SK-N-MC (cell line): ENCODE measurements at regions not wholly inside any gene's neighbourhood (a gene's known extent, or its start where the extent isn't known, plus 50 kb on each side); places are given as distances from the start of the nearest gene placed in this dataset.

Experiments used
- DNase-seq: peaks from one replicate; pipeline ENCODE4 v3.0.0-alpha.2; 2011; ENCODE audit warnings: low read depth, low spot score
- H3K27ac ChIP-seq: fragments of 200-600 bp; sonication (generic); 2 replicates; pipeline ENCODE4 v1.5.1; 2016; ENCODE audit warnings: mixed run types
- H3K36me3 ChIP-seq: fragments of 200-600 bp; sonication (generic); 2 replicates; pipeline ENCODE4 v1.6.1; 2017; ENCODE audit warnings: antibody characterized with exemption, low read length, mixed read lengths; ENCODE audit not compliant: insufficient read depth
- H3K4me3 ChIP-seq: fragments of 200-600 bp; sonication (generic); 2 replicates; pipeline ENCODE4 v1.5.1; 2016
- H3K9ac ChIP-seq: fragments of 200-600 bp; sonication (generic); 2 replicates; pipeline ENCODE4 v1.8.0; 2017; ENCODE audit warnings: mixed run types, mixed read lengths; ENCODE audit not compliant: insufficient read length
- H3K9me3 ChIP-seq: fragments of 200-600 bp; sonication (generic); 2 replicates; pipeline ENCODE4 v1.6.1; 2017; ENCODE audit warnings: low read depth, mild to moderate bottlenecking, antibody characterized with exemption, low read length, moderate library complexity, mixed read lengths
- EZH2 ChIP-seq: fragments of 200-600 bp; sonication (generic); IDR thresholded peaks from one replicate; pipeline ENCODE4 v1.6.1; 2017; ENCODE audit warnings: antibody characterized with exemption
- FOXP2 ChIP-seq: optimal IDR thresholded peaks from 2 replicates; pipeline ENCODE3; 2011; ENCODE audit warnings: mild to moderate bottlenecking, moderate library complexity; ENCODE audit not compliant: insufficient read depth; ENCODE audit errors: extremely low read length, control extremely low read depth
- POLR2AphosphoS5 ChIP-seq: IDR thresholded peaks from 2 replicates; pipeline ENCODE4 v1.6.1; 2012; ENCODE audit warnings: mild to moderate bottlenecking, low read depth, low read length, borderline replicate concordance

DNA sequence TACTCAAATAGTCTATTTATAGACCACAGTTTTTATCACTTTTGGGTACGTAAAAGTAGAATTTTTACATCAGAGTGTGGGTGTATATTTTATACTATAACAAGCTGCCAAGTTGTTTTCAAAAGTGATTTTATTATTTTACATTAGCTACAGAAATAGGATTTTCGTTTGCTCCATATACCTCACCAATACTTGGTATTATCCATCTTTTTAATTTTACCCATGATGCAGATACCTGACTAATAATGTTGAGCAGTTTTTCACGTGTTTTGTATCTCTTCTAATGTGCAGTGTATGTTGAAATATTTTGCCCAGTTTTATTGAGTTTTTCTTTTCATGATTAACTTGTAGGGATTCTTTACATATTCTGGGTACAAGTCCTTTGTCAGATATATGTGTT, 379.8 kb downstream of the MATN1 start:
- Histone ChIP-seq H3K9me3 (0 out of 2 replicates have a peak, but pooled peaks cover 2% of the 10 kb centered on the region), H3K9ac (no peak overlapping the region), H3K36me3 (no peaks in the 10 kb centered on the region), H3K4me3 (no peak overlapping the region), H3K27ac (no peak overlapping the region)
- DNase-seq: no peak
- no peak for TF ChIP-seq POLR2AphosphoS5
- TF ChIP-seq FOXP2: no peak
- TF ChIP-seq EZH2: no peak

DNA sequence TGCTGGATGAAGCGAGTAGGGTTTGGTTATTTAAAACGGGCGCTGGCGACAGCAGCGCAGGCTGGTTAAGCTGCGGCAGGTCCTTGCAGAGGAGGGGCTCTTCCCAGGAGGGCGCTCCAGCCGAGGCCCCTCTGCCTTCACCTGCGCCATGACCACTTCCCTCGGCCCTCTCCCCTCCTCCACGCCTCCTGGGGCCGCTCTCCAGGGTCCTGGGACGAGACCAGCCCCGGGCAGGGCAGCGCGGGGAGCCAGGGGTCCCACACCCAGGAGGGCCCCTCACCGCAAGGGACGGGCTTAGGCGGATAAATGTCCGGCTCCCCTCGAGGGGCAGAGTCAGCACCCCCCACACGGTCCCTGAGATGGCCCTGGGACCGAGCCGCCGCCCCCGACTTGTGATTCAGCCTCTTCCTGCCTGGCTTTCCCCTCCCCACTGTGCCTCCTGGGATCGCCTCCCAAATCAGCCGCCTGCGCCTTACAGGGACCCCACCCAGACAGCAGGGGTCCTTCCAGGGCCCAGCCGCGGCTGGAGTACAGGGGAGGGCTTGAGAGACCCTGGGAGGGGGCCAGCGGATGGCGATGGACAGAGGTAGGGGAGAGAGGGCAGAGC, 380.7 kb downstream of the MATN1 start:
- no peak overlapping the region for H3K4me3 ChIP-seq
- DNase-seq: no peak
- TF ChIP-seq FOXP2 (no peak), POLR2AphosphoS5 (no peak), EZH2 (no peak)

DNA sequence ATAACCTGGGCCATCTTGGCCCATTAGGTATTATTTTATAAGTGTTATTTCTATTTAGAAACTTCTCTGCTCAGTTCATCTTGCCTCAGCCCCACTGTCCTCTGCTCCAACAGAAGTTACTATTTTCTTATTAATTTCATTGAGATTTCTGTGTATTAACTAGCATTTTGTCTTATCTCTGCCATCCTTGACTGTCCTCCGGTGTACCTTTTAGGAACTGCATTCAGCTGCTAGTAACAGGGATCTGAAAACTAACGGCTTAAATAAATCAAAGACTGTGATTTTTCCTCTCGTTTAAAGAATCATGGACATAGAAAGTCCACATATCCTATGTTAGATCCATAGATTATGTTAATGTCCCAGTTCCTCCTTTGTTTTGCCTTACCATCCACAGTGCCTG, 382.5 kb downstream of the MATN1 start:
- DNase-seq: no peak
- Histone ChIP-seq H3K9me3 (no peaks in the 10 kb centered on the region), H3K4me3 (no peak overlapping the region), H3K27ac (no peak overlapping the region), H3K36me3 (no peaks in the 10 kb centered on the region), H3K9ac (no peak overlapping the region)
- TF ChIP-seq EZH2 (no peak), FOXP2 (no peak), POLR2AphosphoS5 (no peak)

More for the DNA sequence above, 380.7 kb downstream of the MATN1 start:
- Histone ChIP-seq H3K9ac (no peak overlapping the region), H3K9me3 (no peaks in the 10 kb centered on the region), H3K36me3 (no peaks in the 10 kb centered on the region), H3K27ac (no peak overlapping the region)

DNA sequence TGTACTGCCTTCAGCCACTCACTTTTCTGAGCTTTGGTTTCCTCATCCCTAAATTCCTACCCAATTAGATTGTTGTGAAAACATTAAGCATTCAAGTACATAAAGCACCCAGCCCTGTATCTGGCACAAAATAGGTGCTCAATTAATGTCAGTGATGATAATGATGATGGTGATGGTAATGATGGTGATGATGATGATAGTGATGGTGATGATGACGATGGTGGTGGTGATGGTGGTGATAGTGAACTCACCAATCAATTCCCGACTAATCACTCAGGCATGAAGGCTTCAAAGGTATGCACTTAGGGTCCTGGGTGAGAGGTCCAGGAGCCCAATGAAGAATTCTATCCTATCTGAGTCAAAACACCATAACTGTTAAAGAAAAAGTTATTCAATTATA, 383.5 kb downstream of the MATN1 start:
- TF ChIP-seq EZH2: no peak
- no peak for TF ChIP-seq FOXP2
- no peak for TF ChIP-seq POLR2AphosphoS5
- H3K4me3 ChIP-seq: no peak overlapping the region
- no peaks in the 10 kb centered on the region for H3K9me3 ChIP-seq
- no peak overlapping the region for H3K27ac ChIP-seq
- DNase-seq: no peak
- no peaks in the 10 kb centered on the region for H3K36me3 ChIP-seq
- no peak overlapping the region for H3K9ac ChIP-seq

DNA sequence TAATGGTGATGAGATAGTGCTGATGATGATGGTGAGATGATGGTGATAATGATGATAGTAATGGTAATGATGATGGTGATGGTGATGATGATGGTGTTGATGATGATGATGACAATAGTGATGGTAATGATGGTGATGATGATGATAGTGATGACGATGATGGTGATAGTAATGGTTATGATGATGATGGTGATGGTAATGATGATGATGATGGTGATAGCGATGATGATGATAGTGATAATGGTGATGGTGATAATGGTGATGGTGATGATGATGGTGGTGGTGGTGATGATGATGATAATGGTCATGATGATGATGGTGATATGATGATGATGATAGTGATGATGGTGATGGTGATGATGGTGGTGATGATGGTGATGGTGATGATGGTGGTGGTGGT, 384.6 kb downstream of the MATN1 start:
- Histone ChIP-seq H3K4me3 (no peak overlapping the region), H3K9ac (no peak overlapping the region), H3K9me3 (no peaks in the 10 kb centered on the region), H3K27ac (no peak overlapping the region), H3K36me3 (no peaks in the 10 kb centered on the region)
- TF ChIP-seq FOXP2: no peak
- no peak for TF ChIP-seq POLR2AphosphoS5
- no peak for TF ChIP-seq EZH2
- DNase-seq: no peak

DNA sequence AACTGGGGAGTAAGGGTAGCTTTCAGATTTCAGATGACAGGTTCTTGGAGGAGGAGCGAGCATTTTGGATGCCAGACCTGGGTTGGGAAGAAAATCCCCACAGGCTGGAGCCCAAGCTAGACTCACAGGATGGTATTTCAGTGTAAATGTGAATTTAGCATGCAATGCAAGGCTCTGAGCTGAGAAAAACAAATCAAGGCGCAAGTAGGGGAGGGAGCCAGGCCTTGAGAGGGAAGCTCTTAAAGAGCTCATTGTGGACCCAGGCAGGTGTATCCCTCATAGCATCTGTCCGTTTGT, 386.1 kb downstream of the MATN1 start:
- no peaks in the 10 kb centered on the region for H3K36me3 ChIP-seq
- H3K9ac ChIP-seq: no peak overlapping the region
- TF ChIP-seq FOXP2: no peak
- TF ChIP-seq POLR2AphosphoS5: no peak
- TF ChIP-seq EZH2: no peak
- DNase-seq: no peak
- no peak overlapping the region for H3K4me3 ChIP-seq
- no peaks in the 10 kb centered on the region for H3K9me3 ChIP-seq
- H3K27ac ChIP-seq: no peak overlapping the region

DNA sequence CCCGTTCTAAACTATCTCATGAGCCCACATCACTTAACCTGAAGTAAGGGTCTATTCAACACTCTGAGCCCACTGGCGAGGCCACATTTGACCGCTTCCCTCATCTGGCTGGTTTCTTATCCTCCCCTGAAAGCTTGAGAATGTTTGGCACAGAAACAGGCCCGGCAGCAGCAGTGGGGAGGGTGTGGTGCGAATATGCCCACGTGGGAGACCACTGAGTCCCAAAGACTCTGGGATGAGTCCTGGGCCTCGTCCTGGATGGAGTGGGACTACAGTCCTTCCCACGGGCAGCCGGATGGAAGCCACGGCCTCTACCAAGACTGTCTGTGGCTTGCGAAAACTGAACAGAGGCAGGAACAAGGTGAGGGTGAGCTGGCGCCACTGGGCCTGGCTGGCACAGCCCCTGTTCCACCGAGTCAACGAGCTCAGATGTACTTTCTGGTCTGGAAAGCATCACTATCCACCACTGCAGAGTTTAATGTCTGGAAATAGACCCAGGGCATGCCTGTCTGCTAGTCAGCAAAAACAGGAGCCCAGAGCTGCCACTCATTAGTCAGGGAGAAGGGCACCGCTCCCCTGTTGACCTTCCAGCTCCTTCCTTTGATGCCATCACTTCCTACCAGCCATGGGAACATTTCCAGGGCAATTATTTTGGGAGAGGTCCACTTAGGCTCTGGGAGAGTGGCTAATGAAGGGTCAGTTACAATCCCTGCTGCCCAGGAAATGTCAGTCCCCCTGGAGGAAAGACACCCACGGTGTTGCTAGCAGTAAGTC, 386.6 kb downstream of the MATN1 start:
- H3K9me3 ChIP-seq: no peaks in the 10 kb centered on the region
- no peaks in the 10 kb centered on the region for H3K36me3 ChIP-seq
- no peak for DNase-seq
- no peak overlapping the region for H3K4me3 ChIP-seq
- TF ChIP-seq FOXP2 (no peak), POLR2AphosphoS5 (no peak), EZH2 (no peak)
- no peak overlapping the region for H3K9ac ChIP-seq
- H3K27ac ChIP-seq: no peak overlapping the region

DNA sequence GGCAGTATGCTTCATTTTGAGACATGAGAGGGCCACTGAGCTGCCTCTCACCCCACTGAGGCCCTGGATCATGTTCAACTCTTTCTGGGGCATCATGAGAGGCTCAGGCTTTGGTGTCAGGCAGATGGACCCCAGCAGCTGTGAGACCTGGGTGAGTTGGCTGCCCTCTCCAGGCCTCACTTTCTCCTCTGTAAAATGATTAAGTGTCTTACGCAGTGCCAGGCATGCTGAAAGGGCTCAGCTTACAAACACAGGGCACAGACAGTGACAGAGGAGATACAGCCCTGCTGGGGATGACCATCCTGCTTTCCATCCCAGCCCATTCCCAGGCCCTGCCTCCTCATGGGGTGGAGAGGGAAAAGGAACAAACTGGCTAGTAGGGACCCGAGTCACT, 387.4 kb downstream of the MATN1 start:
- Histone ChIP-seq H3K36me3 (no peaks in the 10 kb centered on the region), H3K27ac (no peak overlapping the region), H3K9ac (no peak overlapping the region), H3K4me3 (no peak overlapping the region), H3K9me3 (no peaks in the 10 kb centered on the region)
- no peak for TF ChIP-seq EZH2
- TF ChIP-seq FOXP2: no peak
- TF ChIP-seq POLR2AphosphoS5: no peak
- DNase-seq: no peak

DNA sequence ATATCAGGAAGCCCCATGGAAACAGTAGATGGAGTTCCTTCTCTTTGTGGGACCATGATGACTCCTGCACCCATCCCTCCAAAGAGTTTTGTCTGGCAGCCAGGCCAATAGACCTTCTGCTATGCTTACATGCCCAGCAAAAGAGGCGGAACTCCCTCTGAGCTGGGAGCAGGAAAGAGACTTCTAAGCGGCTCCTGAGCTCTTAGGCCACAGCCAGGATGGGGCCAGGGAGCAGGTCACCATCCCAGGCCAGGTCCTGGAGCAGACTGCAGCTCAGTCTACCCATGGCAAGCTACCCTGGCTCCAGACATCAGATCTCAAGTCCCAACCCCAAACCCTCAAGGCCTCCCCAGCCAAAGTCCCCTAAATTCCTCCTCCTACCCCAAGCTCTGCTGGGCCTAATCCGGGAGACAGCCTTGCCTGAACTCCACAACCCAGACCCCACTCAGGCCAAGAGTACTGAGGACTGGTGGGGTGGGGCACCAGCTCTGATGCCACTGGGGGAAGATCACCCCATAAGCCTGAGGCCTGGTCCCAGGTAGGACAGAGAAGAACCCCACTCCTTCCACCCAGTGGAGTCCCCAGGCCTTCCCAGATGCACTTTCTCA, 387.9 kb downstream of the MATN1 start:
- no peaks in the 10 kb centered on the region for H3K36me3 ChIP-seq
- no peak for DNase-seq
- H3K9me3 ChIP-seq: no peaks in the 10 kb centered on the region
- no peak overlapping the region for H3K27ac ChIP-seq
- no peak overlapping the region for H3K4me3 ChIP-seq
- TF ChIP-seq EZH2 (no peak), POLR2AphosphoS5 (no peak)
- H3K9ac ChIP-seq: no peak overlapping the region
